Psoas muscle (tissue), 7 donors: ENCODE measurements at regions not wholly inside any gene's neighbourhood (a gene's known extent, or its start where the extent isn't known, plus 50 kb on each side); places are given as distances from the start of the nearest gene placed in this dataset.

Experiments used
- ATAC-seq, 4 donors: fragments of 200-7000 bp; cut with Tn5 transposase; one replicate each; pipeline ENCODE4 v1.9.1; 2020; ENCODE audit warnings: moderate library complexity in 3 of 4, mild to moderate bottlenecking in 2 of 4
- DNase-seq, 2 donors: peaks; one replicate each; pipeline ENCODE4 v3.0.0-alpha.2; 2020
- H3K27ac ChIP-seq: fragments of 200-600 bp; one replicate; pipeline ENCODE4 v1.8.0; 2022
- H3K27me3 ChIP-seq, 3 donors: fragments of 200-600 bp in 1 of 3; one replicate each; pipeline versions ENCODE4 v1.6.1 to v1.8.0; 2013 to 2022; ENCODE audit warnings: low read length in 2 of 3, mild to moderate bottlenecking in 2 of 3, moderate library complexity in 1 of 3; ENCODE audit not compliant: insufficient read depth in 3 of 3
- H3K36me3 ChIP-seq, 2 donors: fragments of 200-600 bp in 1 of 2; one replicate each; pipeline versions ENCODE4 v1.6.1 to v1.8.0; 2013 to 2022; ENCODE audit warnings: low read depth in 1 of 2, mild to moderate bottlenecking in 1 of 2, moderate library complexity in 1 of 2; ENCODE audit not compliant: insufficient read depth in 1 of 2
- H3K4me1 ChIP-seq: fragments of 200-600 bp; one replicate; pipeline ENCODE4 v1.8.0; 2022
- H3K4me3 ChIP-seq: fragments of 200-600 bp; one replicate; pipeline ENCODE4 v1.8.0; 2022; ENCODE audit warnings: mild to moderate bottlenecking
- H3K9me3 ChIP-seq: fragments of 200-600 bp; one replicate; pipeline ENCODE4 v1.8.0; 2022
- WGBS, 3 donors: extraction: QIAGEN DNeasy Blood & Tissue Kit; methylation state at CpG; one replicate each; pipeline versions ENCODE4 v1.1.6 to v1.1.7; 2013; 5-methylcytosine and 5-hydroxymethylcytosine counted together
- intact Hi-C, 2 donors: fragments of 100-400 bp; cut with DNase I; formaldehyde crosslinking; loops; one replicate each; pipeline versions ENCODE4 v1.11.0 to v1.14.2; 2022
- TF ChIP-seq, protein P1 (sequence below): fragments of 200-600 bp; IDR thresholded peaks from one replicate; pipeline ENCODE4 v1.8.0; 2022; ENCODE audit warnings: antibody characterized with exemption
- donor health status: healthy with polysubstance abuse.
- donor health status: DM: no; HTN: no; CAD: no; lungs with moderate emphysema.
- donor health status: Bipolar disorder and iron deficiency.
- donor health status: healthy.
- donor health status: DM: yes; HTN: yes; CAD: no.
- donor health status: DM: no; HTN: no; CAD: no.
- donor health status: DM: yes; HTN: yes; CAD: no.

DNA sequence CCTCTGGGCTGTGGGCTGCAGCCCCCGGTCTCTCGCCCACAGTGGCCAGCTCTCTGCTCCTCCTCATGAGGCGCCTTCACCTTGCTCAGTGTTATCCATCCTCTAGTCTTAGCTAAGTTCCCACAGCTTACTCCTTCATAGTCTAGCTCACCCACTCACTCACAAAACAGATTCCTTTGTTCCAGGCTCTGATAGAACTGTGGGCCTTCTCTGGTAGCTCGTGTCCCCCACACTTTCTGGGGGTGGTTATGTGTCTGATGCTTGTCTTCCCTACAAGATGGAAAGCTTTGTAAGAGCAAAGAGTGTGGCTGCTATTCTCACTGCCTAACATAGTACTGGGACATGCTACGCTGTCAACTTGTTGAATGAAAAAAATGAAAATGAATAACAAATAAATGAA lies 135.8 kb downstream of the EN1 start:
- Histone ChIP-seq H3K27me3 (no peaks in the 10 kb centered on the region), H3K36me3 (no peaks in the 10 kb centered on the region), H3K27ac (no peak overlapping the region), H3K9me3 (no peaks in the 10 kb centered on the region), H3K4me3 (no peak overlapping the region), H3K4me1 (no peaks in the 10 kb centered on the region)
- intact Hi-C loops = no loop called here
- ATAC-seq (no peak), DNase-seq (no peak)
- TF ChIP-seq, protein P1, sequence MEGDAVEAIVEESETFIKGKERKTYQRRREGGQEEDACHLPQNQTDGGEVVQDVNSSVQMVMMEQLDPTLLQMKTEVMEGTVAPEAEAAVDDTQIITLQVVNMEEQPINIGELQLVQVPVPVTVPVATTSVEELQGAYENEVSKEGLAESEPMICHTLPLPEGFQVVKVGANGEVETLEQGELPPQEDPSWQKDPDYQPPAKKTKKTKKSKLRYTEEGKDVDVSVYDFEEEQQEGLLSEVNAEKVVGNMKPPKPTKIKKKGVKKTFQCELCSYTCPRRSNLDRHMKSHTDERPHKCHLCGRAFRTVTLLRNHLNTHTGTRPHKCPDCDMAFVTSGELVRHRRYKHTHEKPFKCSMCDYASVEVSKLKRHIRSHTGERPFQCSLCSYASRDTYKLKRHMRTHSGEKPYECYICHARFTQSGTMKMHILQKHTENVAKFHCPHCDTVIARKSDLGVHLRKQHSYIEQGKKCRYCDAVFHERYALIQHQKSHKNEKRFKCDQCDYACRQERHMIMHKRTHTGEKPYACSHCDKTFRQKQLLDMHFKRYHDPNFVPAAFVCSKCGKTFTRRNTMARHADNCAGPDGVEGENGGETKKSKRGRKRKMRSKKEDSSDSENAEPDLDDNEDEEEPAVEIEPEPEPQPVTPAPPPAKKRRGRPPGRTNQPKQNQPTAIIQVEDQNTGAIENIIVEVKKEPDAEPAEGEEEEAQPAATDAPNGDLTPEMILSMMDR = no peak
- 85 to 87% (median 85%) methylated on average over 5 of the region's 5 CpGs for WGBS, 3 donors

DNA sequence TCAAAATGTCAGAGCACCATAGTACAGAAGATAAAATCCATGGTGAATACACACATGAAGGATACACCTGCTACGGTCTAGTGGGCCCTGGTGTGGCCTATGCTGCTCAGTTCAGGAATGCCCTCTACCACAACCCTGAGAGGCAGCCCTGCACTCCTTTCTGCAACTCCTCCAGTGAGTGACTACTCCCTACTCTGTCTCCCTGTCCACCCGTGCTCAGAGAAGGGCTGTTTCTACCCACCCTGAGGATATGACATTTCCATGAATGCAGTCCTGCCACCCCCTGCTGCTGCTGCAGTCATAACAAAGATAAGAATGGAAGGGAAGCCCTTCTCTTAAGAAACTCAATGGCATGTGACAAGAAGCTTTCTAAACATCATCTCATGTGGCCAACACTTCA lies 137.0 kb downstream of the EN1 start:
- WGBS, 3 donors = 54 to 71% (median 59%) methylated on average over 2 of the region's 2 CpGs

DNA sequence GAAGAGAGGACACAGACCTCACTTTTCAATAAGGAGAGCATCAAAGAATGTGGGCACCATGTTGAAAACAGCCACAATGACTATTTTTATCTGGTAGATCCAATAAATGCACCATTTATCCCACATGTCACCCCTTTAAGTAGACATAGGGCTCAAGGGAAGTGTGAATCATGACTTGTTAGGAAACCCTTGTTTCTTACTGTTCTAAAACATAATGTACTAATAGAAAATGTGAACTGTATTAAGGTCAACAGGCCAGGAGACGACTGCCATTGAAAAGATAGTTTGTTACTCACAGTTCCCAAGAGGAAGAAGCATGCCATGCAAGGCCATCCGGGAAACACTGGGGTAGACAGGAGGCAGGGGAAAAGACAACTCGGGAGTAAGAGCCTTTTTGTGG lies 137.7 kb downstream of the EN1 start:
- TF ChIP-seq, protein P1 = no peak
- Histone ChIP-seq H3K4me3 (no peak overlapping the region), H3K36me3 (no peaks in the 10 kb centered on the region), H3K27me3 (no peaks in the 10 kb centered on the region), H3K27ac (no peak overlapping the region), H3K9me3 (no peaks in the 10 kb centered on the region), H3K4me1 (no peaks in the 10 kb centered on the region)
- intact Hi-C loops = no loop called here
- no peak for ATAC-seq
- DNase-seq = no peak
- 62 to 73% (median 69%) methylated on average over 3 of the region's 3 CpGs for WGBS, 3 donors

More for the DNA sequence above, 137.0 kb downstream of the EN1 start:
- no peak overlapping the region for H3K27ac ChIP-seq
- ATAC-seq (no peak), DNase-seq (no peak)
- no peak overlapping the region for H3K4me3 ChIP-seq
- TF ChIP-seq, protein P1 = no peak
- H3K27me3 ChIP-seq = no peaks in the 10 kb centered on the region
- H3K9me3 ChIP-seq = no peaks in the 10 kb centered on the region
- intact Hi-C loops = no loop called here
- H3K4me1 ChIP-seq = no peaks in the 10 kb centered on the region
- H3K36me3 ChIP-seq = no peaks in the 10 kb centered on the region

DNA sequence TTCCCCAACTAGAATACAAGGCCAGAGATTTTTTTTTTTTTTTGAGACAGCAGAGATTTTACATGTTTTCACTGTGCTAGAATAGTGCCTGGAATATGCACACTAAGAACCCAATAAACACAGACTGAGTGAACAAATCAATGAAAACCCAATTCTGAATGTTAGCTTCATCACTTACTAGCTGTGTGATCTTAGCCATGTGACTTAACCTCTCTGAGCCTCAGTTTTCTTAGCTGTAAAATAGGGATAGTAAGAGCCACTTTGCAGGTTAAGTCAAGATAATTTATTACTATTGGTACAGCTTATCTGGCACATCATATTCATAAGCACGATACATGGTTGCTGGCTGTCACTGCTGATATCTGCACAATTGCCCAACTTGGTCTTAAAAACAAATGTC lies 140.6 kb downstream of the EN1 start:
- TF ChIP-seq, protein P1 = no peak
- intact Hi-C loops = no loop called here
- H3K9me3 ChIP-seq = no peaks in the 10 kb centered on the region
- no peak overlapping the region for H3K4me3 ChIP-seq
- no peaks in the 10 kb centered on the region for H3K27me3 ChIP-seq
- ATAC-seq (no peak), DNase-seq (no peak)
- H3K36me3 ChIP-seq = no peaks in the 10 kb centered on the region
- H3K4me1 ChIP-seq = no peaks in the 10 kb centered on the region
- no peak overlapping the region for H3K27ac ChIP-seq
- 80 to 88% (median 81%) methylated on average over 1 of the region's 1 CpG for WGBS, 3 donors

DNA sequence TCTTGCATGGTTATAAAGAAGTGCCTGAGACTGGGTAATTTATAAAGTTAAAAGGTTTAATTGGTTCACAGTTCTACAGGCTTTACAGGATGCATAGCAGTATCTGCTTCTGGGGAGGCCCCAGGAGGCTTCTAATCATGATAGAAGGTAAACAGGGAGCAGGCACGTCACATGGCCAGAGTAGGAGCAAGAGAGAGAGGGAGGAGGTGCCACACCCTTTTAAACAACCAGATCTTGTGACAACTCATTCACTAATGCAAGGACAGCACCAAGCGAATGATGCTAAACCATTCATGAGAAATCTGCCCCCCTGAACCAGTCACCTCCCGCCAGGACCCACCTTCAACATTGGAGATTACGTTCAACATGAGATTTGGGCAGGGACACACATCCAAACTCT lies 141.1 kb downstream of the EN1 start:
- intact Hi-C loops = no loop called here
- no peaks in the 10 kb centered on the region for H3K4me1 ChIP-seq
- ATAC-seq (no peak), DNase-seq (no peak)
- no peak overlapping the region for H3K4me3 ChIP-seq
- WGBS, 3 donors = 82 to 90% (median 89%) methylated on average over 4 of the region's 4 CpGs
- no peaks in the 10 kb centered on the region for H3K27me3 ChIP-seq
- no peak overlapping the region for H3K27ac ChIP-seq
- TF ChIP-seq, protein P1 = no peak
- no peaks in the 10 kb centered on the region for H3K36me3 ChIP-seq
- H3K9me3 ChIP-seq = no peaks in the 10 kb centered on the region
